GM19025 (cell line): ENCODE measurements at regions not wholly inside any gene's neighbourhood (a gene's known extent, or its start where the extent isn't known, plus 50 kb on each side); places are given as distances from the start of the nearest gene placed in this dataset.

ENCODE experiments used
- ATAC-seq: cut with Tn5 transposase; IDR thresholded peaks from one replicate; pipeline ENCODE4 v1.9.1; 2021; ENCODE audit warnings: mild to moderate bottlenecking, low read depth, moderate library complexity; ENCODE audit not compliant: unreplicated experiment

- ATAC-seq: no peak
Observed at GRCh38 chr16:55040366-55041086, 109.9 kb downstream of the IRX5 start.

- no peak for ATAC-seq
Observed at GRCh38 chr16:55041540-55042234, 111.0 kb downstream of the IRX5 start.

DNA sequence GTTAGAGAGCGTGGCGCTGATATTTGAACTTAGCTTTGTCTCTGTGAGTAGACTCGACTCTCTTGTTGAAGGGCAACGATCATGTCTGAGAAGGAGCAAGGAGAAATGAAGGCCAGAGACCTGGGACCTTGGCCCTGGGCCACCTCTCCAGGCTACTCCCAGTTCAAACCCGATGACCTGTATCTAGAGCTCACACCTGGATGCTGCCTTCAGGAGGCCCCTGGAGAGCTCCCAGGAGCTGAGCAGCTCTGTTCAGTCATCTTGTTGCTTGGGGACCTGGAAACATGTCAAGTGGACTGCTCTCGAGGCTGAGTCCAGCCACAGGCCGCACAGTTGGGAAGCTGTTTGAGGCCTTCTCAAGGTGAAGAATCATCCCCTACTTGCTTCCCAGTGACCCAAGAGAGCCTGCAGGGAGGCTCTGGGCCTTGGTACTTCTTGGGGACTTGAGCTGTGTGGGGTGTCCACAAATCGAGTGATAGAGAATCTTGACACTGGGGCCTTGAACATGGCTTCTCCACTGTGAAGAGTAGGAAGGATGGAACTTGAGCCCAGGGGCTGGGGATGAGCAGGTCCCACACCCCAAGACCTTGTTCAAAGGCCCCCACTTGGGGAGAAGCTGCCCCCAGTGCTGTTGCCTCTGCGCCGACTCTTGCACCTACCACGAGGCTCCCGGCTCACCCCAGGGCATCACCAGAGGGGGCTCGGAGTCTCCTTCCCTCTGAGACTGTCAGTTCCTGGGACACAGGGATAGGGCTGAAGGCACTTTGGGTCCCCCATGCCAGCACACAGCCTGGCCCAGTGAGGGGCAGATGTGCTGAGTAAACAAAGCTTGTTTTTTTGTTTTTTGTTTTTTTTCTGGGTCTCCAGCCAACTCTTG lies 112.1 kb downstream of the IRX5 start:
- ATAC-seq: no peak

DNA sequence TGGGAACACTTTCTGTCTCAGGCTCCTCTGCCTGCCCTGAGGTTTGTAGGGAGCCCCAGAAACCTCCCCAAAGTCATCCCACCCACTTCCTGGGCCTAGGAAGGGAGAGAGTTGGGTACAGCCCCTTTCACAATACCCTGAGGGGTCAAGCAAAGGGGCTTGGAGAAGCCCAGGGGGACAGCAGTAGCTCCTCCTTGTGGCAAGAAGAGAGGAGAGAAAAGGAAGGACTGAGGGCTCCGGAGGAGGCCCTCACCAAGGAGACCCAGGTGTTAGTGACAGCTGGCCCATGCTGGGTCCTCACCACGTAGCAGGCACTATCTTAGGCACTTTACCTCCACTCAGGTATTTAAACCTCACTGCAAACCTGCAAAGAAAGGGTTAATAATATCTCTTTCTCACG lies 112.8 kb downstream of the IRX5 start:
- ATAC-seq: no peak

DNA sequence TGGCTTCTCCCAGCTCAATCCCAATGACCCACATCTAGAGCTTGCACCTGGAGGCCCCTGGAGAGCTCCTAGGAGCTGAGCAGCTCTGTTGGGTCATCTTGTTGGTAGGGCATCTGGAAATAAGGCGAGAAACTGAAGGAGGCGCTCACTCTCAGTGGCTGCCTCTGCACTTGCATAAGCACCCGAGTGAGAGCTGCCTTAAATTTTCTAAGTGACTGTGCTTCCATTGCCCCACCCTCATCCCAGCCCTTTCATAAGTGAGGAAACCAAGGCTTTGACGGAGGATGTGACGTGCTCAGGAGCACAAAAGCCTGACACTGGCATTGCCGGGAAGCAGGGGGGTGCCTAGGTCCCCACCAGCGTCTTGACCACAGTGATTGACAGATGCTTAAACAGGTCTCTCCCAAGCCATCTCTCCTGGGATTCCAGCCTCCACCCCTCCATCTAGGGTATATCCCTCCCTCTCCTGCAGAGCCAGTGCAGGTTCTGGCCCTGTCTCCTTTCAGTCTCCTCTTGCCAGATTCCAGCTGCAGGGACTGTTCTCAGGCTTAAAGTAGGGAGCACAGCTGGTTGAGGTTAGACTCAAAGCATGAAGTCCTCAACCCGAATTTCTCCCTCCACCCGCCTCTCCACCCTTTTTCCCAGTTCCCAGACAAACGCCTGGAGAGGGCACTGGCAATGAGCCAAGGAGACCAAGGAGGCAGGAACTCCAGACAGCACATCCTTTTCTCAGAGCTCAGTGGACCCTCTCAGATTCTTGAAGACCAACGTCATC lies 113.7 kb downstream of the IRX5 start:
- no peak for ATAC-seq

- no peak for ATAC-seq
Observed at GRCh38 chr16:55045329-55045728, 114.7 kb downstream of the IRX5 start.

DNA sequence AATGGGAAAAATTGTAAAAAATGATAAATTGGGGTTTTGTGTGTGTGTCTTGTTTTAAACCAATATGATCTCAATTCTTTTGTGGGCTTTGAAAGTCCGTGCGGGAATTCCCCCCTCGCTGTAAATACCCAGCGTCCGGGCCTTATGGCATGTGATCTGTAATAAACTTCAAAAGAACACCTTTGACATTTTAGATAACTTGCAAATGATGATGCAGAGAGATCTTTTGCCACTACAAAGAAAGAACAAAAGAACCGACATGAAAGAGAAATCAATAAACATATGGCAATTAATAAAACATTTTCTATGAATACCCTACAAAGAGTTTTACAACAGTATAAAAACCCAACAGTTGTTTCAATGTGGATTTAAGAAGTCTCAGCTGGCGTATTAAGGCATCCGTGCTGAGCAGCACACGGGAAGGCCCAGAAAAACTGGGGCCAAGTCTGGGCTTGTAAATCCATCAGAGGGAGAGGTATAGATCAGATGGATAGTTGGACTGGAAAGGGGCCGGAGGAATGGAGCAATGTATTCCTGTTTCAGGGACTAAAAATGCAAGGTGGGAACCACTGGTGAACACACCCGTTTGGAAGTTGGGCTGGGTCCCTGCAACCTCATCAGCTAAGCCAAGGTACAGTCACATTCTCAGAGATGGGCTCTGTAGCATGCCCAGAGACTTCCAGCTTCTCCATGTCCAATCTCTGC lies 115.2 kb downstream of the IRX5 start:
- ATAC-seq: no peak

GRCh38 chr16:55046513-55046912 lies 115.8 kb downstream of the IRX5 start:
- ATAC-seq: no peak

DNA sequence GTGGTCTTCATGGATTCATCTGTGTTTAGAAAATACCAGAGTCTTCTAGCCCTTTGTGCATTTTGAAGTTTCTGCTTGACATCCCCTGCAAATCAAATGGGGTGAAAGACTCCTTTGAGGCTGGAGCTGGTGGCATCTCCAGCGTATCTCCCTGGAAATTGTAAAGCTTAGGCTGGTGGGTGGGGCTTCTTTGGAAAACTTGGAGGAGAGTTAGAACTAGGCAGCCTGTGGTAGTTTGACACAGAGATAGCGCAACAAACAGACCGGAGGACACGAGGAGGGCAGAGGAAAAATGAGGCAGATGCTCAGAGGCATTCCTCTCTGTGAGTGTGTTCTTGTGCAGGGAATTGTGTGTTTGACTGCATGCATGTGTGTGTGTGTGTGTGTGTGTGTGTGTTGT lies 116.3 kb downstream of the IRX5 start:
- ATAC-seq: no peak

DNA sequence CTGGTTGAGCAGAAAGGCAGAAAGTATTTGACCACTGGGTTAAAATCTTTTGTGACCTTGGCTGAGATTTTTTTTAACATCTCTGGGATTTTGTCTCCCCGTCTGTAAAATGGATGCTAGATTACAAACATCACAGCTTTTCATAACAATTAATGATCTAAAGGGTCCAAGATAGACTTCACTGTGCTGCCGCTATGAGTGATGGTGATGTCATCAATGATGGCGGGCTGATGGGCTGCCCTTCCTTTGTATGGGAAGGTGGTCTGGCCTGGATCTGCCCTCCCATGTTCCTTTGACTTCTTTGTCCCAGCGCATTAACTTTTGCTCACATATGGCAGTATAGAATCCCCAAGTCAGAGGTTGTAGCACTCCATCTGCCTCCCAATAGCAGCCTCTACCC lies 116.7 kb downstream of the IRX5 start:
- ATAC-seq: no peak

DNA sequence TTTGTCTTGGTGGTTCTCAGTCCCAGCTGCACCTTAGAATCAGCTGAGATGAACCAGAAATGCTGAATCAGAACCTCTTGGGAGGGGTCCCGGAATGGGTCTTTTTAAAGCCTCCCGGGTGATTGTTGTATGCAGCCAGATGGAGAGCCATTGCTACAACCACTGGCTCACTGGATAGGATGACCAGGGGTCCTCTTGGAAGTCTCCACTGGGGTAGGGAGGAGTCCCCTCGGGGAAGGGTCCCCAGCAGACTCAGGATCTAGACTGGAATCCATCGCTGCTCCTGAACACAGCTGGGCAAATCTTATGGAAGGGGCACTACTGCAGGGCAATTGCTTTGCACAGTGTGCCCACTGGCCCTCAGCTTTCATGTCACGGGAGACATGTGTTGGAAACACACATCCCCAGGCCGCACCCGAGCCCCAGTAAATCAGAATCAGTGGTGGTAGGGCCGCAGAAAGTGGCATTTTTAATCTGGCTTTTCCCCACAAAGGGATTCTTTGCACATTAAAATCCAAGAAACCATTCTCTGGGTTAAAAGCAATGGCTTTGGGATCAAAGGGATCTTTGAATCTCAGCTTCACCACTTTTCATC lies 117.3 kb downstream of the IRX5 start:
- no peak for ATAC-seq

- no peak for ATAC-seq
Observed at GRCh38 chr16:55048745-55049144, 118.1 kb downstream of the IRX5 start.

- ATAC-seq: no peak
Observed at GRCh38 chr16:55051571-55052347, 121.1 kb downstream of the IRX5 start.

DNA sequence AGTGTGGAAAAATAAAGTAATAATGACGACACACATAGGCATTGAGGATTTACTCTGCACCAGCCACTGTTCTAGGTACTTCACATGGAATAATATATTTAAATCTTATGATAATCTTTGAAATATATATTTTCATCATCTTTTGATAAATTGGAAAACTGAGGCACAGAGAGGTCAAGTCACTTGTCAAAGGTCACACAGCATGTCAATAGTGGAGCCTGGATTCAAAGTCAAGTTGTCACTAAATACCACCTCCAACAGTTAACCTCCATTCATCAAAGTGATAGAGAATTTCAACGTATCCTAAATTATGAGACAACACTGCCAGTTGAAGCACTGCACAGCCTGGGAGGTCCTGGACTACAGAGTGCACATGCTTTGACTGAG lies 121.7 kb downstream of the IRX5 start:
- ATAC-seq: no peak

DNA sequence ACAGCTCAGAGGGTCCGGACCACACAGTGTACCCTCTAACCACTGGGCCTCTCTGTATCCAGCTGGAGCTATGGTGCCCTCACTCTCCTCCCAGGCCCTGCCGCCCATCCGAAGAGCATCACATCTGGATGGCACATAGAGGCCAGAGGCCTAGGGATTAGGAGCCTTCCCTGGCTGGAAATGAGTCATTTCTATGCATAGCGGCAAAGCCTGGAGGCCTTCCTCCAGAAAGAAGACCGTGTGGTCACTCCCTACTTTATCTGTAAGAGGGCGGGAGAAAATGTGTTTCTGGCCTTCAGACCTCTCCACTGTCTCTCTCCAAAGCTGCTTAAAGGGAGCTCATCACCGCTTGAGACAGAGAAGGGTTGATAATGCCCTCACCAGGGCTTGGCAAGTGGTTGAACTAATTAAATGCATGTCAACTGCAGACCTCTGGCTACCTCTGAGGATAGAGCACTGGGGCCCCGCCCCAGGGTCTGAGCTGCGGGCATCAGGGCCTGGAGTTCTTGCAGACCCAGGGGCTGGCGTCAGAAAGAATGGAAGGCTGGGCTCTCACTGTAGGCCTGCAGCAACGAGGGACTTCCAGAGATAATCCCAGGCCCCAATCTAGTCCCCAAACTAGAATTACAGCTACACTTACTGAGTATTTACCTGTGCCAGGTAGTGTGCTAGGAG lies 122.2 kb downstream of the IRX5 start:
- no peak for ATAC-seq

- ATAC-seq: no peak
Observed at GRCh38 chr16:55055262-55055661, 124.6 kb downstream of the IRX5 start.

DNA sequence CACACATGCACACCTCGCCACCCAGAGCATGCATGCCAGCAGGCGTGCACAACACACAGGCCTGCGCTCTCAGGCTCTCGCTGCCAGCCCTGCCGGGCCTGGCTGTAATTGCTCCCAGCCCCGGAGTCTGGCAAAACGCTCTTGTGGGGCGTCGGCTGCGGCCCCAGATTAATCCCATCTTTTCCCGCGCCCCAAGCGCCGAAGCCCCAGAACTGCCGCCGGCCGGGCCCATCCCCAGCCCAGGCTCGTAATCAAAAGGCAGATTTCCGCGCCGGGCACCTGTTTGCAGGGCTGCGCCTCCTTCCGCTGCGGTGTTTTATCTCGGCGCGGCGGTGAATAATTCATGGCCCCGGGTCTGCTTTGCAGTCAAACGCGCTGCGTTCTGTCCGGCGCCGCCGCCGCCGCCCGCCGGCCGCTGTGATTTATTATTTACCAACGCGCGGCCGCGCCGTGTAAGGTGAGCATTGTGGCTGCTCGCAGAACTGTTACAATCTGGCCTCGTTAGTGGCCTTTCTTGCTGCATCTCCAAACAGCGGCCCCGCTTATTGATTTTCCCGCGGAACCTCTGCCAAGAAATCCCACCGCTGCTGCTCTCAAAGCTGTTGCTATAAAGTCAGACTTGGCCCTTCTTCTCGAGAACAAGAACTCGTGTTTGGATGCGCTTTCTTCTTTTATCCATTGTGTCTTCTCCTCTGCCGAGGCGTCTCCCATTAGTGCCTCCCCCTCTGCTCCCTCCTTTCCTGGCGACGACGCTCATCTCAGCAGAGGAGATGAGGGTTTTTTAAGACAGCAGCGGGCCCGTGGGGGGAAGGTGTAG lies 126.1 kb downstream of the IRX5 start:
- ATAC-seq: no peak
